ENCODE measurements at regions not wholly inside any gene's neighbourhood (a gene's known extent, or its start where the extent isn't known, plus 50 kb on each side); places are given as distances from the start of the nearest gene placed in this dataset.
"Not testable (repeated sequence)": the region's sequence is repeated elsewhere in the genome, so short reads cannot be mapped to it uniquely, and the experiment has no call there.

GRCh38 chr15:20294651-20295237, 246.9 kb downstream of the GOLGA6L6 start:
- Histone ChIP-seq H3K4me3 (no peak overlapping the region), H3K27ac (no peak overlapping the region)

DNA sequence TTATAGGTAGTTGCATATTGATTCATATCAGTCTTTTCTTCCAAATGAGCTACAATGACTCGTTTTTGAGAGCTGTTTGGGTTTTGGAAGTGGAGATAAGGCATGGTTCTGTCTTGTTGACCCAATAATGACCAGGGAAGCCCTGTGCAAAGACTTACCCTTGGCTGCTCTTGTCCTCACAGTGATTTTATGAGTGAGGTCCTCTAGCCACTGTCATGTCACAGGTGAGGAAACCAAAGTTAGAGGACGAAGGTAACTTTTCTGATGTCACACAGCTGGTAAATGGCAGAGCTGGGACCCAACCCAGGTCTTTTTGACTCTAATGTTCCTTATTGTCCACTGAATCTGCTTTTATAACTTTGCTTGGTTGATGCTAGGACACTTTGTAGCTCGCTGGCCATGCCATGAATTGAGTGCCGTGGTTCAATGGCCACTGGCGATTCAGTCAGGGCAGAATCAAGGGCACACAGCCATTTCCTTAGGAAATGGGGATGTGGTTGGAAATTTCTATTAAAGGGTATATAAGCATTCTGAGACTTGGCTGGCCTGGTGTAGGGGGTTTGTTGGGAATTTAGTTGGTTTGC, 249.1 kb downstream of the GOLGA6L6 start:
- H3K4me3 ChIP-seq, H3K27ac ChIP-seq: not testable (repeated sequence)

- H3K27ac ChIP-seq, H3K4me3 ChIP-seq: not testable (repeated sequence)
Observed at GRCh38 chr15:20291616-20292015, 250.0 kb downstream of the GOLGA6L6 start.

GRCh38 chr15:20290606-20291005, 251.0 kb downstream of the GOLGA6L6 start:
- H3K27ac ChIP-seq, H3K4me3 ChIP-seq: not testable (repeated sequence)

DNA sequence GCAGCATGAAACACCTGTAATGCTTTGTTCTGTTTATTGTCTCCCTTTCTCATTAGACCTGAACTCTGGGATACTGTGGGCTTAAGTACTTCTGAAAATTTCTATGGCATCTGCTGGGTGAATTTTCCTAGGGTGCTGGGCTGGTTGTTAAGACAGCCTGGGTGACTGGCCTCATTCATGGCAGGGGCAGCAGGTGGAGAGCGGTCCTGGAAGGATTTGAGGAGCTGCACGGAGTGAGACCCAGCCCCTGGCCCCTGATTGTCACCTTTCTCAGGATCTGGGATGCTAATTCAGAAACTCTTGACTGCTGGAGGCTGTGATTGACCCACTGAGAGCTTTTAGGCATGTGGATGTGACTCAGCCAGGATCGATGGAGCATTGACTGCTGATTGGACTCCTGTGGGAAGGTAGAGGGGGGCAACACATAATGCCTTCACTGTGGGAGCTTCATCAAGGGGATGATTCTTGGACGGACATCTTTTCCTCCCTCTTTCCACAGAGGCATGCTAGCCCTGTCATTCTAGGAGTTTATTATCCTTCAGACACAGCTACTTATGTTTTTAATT, 252.0 kb downstream of the GOLGA6L6 start:
- H3K4me3 ChIP-seq, H3K27ac ChIP-seq: not testable (repeated sequence)

GRCh38 chr15:20288800-20289537, 252.6 kb downstream of the GOLGA6L6 start:
- H3K27ac ChIP-seq, H3K4me3 ChIP-seq: not testable (repeated sequence)

DNA sequence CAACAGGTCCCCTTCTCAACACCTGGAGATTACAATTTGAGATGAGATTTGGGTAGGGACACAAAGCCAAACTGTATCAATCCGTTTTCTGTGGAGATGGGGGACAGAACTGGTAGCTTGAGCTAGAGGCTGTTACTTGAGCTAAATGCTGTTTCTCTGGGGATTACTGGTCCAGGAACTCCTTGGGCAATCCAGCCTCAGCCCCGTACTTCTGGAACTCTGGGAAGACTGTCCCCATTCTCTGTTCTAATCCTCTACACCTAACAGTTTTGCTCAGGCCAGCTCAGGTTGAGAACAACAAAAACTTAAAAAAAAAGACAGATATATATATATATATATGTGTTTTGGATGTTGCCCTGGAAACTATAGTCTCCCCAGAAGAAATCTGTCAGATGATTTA, 255.0 kb downstream of the GOLGA6L6 start:
- H3K4me3 ChIP-seq, H3K27ac ChIP-seq: not testable (repeated sequence)

- not testable (repeated sequence) for H3K27ac ChIP-seq, H3K4me3 ChIP-seq
Observed at GRCh38 chr15:20285696-20286300, 255.8 kb downstream of the GOLGA6L6 start.

DNA sequence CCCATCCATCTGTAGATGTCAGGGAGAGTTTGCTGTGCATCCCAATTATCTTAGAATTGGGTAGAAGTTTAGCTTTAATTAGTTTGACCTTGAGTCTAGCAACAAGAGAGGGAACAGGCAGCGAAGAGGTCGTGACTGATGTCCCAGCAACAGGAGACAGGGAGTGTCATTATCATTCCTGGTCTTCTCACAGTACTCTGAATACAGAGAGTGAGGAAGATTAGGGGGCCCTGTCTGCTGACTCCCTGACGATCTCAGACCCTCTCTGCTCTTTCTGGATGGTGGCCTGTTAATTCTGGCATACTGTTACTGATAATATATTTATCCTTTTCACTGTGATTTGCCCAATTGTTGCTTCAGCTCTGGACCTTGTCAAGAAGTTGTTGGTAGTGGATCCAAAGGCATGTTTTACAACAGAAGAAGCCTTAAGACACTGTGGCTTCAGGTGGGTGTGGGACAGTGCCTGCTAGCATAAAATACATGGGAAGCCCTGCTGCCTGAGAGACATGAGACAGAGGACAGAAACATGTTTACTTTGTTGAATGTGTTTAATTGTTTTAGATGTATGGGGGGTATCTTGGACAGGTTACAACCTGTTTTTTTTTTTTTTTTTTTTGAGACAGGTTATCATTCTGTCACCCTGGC, 256.6 kb downstream of the GOLGA6L6 start:
- H3K27ac ChIP-seq, H3K4me3 ChIP-seq: not testable (repeated sequence)

DNA sequence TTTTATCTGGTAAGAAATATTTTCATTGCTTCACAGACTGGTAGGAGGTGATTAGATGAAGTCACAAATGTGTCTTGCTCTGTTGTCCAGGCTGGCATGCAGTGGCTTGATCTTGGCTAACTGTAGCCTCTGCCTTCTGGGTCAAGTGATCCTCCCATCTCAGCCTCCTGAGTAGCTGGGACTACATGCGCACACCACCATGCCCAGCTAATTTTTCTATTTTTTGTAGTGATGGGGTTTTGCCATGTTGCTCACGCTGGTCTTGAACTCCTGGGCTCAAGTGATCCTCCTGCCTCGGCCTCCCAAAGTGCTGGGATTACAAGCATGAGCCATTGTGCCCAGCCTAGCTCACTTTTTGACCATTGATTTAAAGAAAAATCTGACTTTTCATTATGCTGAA, 257.9 kb downstream of the GOLGA6L6 start:
- not testable (repeated sequence) for H3K27ac ChIP-seq, H3K4me3 ChIP-seq

DNA sequence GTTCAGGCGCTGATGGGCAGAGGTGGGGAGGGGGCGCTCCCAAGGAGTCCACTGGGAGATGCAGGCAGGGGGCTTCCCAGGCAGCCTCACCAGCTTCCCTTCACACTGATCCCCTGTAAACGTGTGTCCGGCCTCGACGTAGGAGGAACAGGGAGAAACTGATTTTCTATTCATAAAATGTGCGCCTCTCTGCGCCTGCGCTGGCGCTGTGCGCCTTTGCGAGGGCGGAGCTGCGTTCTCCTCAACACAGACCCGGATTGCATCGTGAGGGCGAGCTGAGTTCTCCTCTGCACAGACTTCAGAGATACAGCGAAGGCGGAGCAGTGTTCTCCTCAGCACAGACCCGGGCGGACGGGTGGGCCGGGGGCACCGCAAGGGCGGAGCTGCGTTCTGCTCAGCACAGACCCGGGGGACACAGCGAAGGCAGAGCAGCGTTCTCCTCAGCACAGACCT, 259.1 kb downstream of the GOLGA6L6 start:
- H3K4me3 ChIP-seq, H3K27ac ChIP-seq: not testable (repeated sequence)

- not testable (repeated sequence) for H3K27ac ChIP-seq, H3K4me3 ChIP-seq
Observed at GRCh38 chr15:20281567-20282275, 259.9 kb downstream of the GOLGA6L6 start.

DNA sequence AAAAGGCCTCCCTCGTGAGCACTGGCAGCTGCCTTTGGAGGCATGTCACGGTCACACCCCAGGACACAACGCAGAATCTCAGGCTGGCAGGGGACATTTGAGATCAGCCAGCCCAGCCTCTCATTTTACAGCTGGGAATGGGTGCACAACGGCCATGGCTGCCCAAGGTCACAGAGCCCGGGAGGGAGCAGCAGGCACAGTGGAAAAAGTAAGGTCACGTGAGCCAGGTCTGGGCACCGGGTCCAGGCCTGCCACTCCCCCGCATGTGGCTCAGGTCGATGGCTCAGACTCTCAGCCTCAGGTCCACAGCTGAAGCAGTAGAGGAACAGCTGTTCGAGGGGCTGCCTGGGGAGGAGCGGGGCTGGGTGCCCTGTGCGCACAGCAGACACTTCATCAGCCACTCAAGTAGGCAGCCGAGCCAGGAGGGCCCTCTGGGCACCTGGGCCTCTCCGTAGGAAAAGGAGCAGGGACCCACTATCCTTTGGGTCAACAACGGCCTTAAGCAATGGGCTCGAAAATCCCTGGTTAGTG, 260.6 kb downstream of the GOLGA6L6 start:
- no peak overlapping the region for H3K27ac ChIP-seq
- no peak overlapping the region for H3K4me3 ChIP-seq

DNA sequence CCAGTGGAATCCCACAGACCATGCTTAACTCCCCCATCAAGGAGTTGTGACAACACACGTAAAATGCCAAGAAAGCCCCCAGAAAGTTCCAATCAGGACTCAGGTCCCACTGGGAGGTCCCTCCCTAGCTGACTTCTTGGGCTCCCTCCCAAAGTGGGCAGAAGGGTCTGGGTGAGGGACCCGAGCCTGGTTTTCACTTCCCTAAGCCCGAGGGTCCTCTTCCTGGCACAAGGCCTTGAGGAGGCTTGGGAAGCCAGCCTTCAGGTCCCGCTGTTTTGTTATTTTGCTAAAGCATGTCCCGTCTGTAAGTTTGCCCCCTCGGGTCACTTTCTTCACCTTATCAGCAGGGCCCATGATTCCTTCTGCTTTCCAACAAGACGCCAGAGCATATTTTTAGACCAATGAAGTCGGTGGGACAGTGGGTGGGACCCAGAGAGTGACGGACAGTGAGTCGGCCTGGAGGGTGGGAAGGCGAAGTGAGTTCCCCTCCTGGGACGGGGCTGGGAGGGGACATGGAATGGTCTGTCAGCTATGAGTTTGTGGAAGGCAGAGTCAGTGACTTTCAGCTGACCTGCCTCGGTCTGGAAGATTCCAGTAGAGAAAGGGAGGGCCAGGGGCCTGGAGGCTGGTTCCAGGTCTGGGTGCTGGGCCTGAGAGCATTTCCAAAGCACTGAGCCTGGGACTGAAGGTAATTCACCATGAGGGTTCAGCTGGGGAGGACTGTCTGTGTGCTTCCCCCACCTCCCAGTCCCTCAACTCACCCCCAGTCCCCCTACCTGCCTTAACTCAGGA, 261.3 kb downstream of the GOLGA6L6 start:
- H3K27ac ChIP-seq, H3K4me3 ChIP-seq: not testable (repeated sequence)

GRCh38 chr15:20279056-20279455, 262.5 kb downstream of the GOLGA6L6 start:
- not testable (repeated sequence) for H3K27ac ChIP-seq

DNA sequence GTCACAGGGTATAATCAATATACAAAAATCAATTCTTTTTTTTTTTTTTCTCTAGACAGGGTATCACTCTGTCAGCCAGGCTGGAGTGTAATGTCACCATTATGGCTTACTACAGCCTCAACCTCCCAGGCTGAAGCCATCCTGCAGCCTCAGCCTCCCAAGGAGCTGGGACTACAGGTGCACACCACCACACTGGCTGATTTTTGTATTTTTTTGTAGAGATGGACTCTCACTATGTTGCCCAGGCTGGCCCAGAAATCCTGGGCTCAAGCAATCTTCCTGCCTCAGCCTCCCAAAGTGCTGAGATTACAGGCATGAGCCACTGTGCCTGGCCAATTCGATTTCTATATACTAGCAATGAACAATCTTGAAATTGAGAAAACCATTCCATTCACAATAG, 263.2 kb downstream of the GOLGA6L6 start:
- H3K4me3 ChIP-seq, H3K27ac ChIP-seq: not testable (repeated sequence)

More at GRCh38 chr15:20279056-20279455, 262.5 kb downstream of the GOLGA6L6 start:
- H3K4me3 ChIP-seq, result not testable (repeated sequence)

- H3K27ac ChIP-seq, H3K4me3 ChIP-seq: not testable (repeated sequence)
Observed at GRCh38 chr15:20277451-20277850, 264.1 kb downstream of the GOLGA6L6 start.
